Aorta (tissue), 5 donors: ENCODE measurements at regions not wholly inside any gene's neighbourhood (a gene's known extent, or its start where the extent isn't known, plus 50 kb on each side); places are given as distances from the start of the nearest gene placed in this dataset.
"Not testable (repeated sequence)": the region's sequence is repeated elsewhere in the genome, so short reads cannot be mapped to it uniquely, and the experiment has no call there.

Experiments
- ATAC-seq: fragments of 200-7000 bp; cut with Tn5 transposase; one replicate; pipeline ENCODE4 v1.9.1; 2022; ENCODE audit warnings: moderate library complexity; ENCODE audit not compliant: low FRiP score
- DNase-seq, 2 donors: peaks; one replicate each; pipeline ENCODE4 v3.0.0-alpha.2; 2020
- H3K27ac ChIP-seq, 2 donors: one replicate each; pipeline ENCODE4 v1.5.1; 2013; ENCODE audit warnings: low read length in 2 of 2, mild to moderate bottlenecking in 2 of 2, moderate library complexity in 2 of 2, control low read depth in 1 of 2, inconsistent platforms in 1 of 2, low read depth in 1 of 2
- H3K27me3 ChIP-seq, 2 donors: one replicate each; pipeline ENCODE4 v1.6.1; 2013; ENCODE audit warnings: control low read depth in 1 of 2, low read length in 1 of 2, mild to moderate bottlenecking in 1 of 2, moderate library complexity in 1 of 2; ENCODE audit not compliant: insufficient read depth in 2 of 2, control insufficient read depth in 1 of 2
- H3K36me3 ChIP-seq, 2 donors: one replicate each; pipeline ENCODE4 v1.6.1; 2013; ENCODE audit warnings: control low read depth in 1 of 2, low read length in 1 of 2, mild to moderate bottlenecking in 1 of 2; ENCODE audit not compliant: insufficient read depth in 2 of 2, control insufficient read depth in 1 of 2
- H3K4me1 ChIP-seq, 2 donors: one replicate each; pipeline ENCODE4 v1.6.1; 2013; ENCODE audit warnings: low read length in 2 of 2, control low read depth in 1 of 2, mild to moderate bottlenecking in 1 of 2, moderate library complexity in 1 of 2; ENCODE audit not compliant: insufficient read depth in 2 of 2, control insufficient read depth in 1 of 2
- H3K4me3 ChIP-seq, 2 donors: one replicate each; pipeline ENCODE4 v1.5.1; 2013; ENCODE audit warnings: low read length in 2 of 2, control low read depth in 1 of 2, mild to moderate bottlenecking in 1 of 2
- H3K9me3 ChIP-seq: one replicate; pipeline ENCODE4 v1.6.1; 2013; ENCODE audit warnings: mild to moderate bottlenecking, low read length; ENCODE audit not compliant: control insufficient read depth
- WGBS, 2 donors: extraction: QIAGEN DNeasy Blood & Tissue Kit; methylation state at CpG; one replicate each; pipeline ENCODE4 v1.1.7; 2013; 5-methylcytosine and 5-hydroxymethylcytosine counted together
- intact Hi-C, 2 donors: fragments of 100-400 bp; cut with DNase I; formaldehyde crosslinking; loops; one replicate each; pipeline versions ENCODE4 v1.14.2 to v1.15.0; 2022
- donor health status: healthy with polysubstance abuse.
- donor health status: Bipolar disorder and iron deficiency.
- donor health status: DM: no; HTN: no; CAD: no.
- donor health status: DM: no; HTN: no; CAD: no.
- donor health status: DM: yes; HTN: yes; CAD: no.

- no peak overlapping the region for H3K4me3 ChIP-seq
- no peaks in the 10 kb centered on the region for H3K36me3 ChIP-seq
- no peaks in the 10 kb centered on the region for H3K4me1 ChIP-seq
- DNase-seq = no peak
- no peak overlapping the region for H3K27ac ChIP-seq
- intact Hi-C loops = no loop called here
- no peaks in the 10 kb centered on the region for H3K27me3 ChIP-seq
- H3K9me3 ChIP-seq = no peaks in the 10 kb centered on the region
- ATAC-seq = no peak
- WGBS, 2 donors = 86 to 87% methylated on average over 5 of the region's 5 CpGs
Measured at GRCh38 chr6:144624246-144624645, 339.1 kb downstream of the UTRN start.

GRCh38 chr6:144624716-144625115 lies 339.6 kb downstream of the UTRN start:
- intact Hi-C loops = no loop called here
- WGBS, 2 donors = 80 to 85% methylated on average over 4 of the region's 4 CpGs
- H3K27ac ChIP-seq = no peak overlapping the region

DNA sequence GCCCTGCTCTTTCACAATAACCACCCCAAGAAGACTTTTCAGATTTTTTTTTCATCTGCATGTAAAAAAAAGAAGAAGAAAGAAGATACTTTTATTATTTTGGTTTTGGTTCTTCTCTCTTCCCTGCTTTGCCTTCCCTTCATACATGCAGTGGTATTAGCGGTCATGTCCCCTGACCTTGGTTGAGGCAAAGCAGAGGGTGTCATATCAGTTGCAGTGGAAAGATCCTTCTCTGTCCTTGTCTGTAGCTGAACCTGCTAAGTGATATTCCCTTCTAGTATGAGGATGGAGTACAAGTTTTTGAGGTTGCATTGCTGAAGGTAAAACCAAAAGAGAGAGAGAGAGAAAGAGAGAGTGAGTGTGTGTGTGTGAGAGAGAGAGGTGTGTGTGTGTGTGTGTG lies 345.7 kb downstream of the UTRN start:
- Histone ChIP-seq H3K36me3 (no peaks in the 10 kb centered on the region), H3K4me1 (no peaks in the 10 kb centered on the region), H3K9me3 (no peaks in the 10 kb centered on the region), H3K27me3 (no peaks in the 10 kb centered on the region), H3K4me3 (no peak overlapping the region), H3K27ac (no peak overlapping the region)
- no peak for DNase-seq
- ATAC-seq = no peak
- 97 to 100% methylated on average over 1 of the region's 1 CpG for WGBS, 2 donors
- intact Hi-C loops = no loop called here

More at GRCh38 chr6:144624716-144625115, 339.6 kb downstream of the UTRN start:
- DNase-seq (no peak), ATAC-seq (no peak)
- H3K4me1 ChIP-seq = no peaks in the 10 kb centered on the region
- H3K4me3 ChIP-seq = no peak overlapping the region
- no peaks in the 10 kb centered on the region for H3K9me3 ChIP-seq
- H3K36me3 ChIP-seq = no peaks in the 10 kb centered on the region
- H3K27me3 ChIP-seq = no peaks in the 10 kb centered on the region

GRCh38 chr6:144632266-144632665 lies 347.1 kb downstream of the UTRN start:
- intact Hi-C loops = no loop called here
- WGBS, 2 donors = 77 to 84% methylated on average over 3 of the region's 3 CpGs
- H3K27ac ChIP-seq = no peak overlapping the region
- DNase-seq = no peak
- H3K4me1 ChIP-seq = no peaks in the 10 kb centered on the region
- no peaks in the 10 kb centered on the region for H3K36me3 ChIP-seq
- H3K27me3 ChIP-seq = no peaks in the 10 kb centered on the region
- H3K9me3 ChIP-seq = no peaks in the 10 kb centered on the region
- H3K4me3 ChIP-seq = no peak overlapping the region
- no peak for ATAC-seq

DNA sequence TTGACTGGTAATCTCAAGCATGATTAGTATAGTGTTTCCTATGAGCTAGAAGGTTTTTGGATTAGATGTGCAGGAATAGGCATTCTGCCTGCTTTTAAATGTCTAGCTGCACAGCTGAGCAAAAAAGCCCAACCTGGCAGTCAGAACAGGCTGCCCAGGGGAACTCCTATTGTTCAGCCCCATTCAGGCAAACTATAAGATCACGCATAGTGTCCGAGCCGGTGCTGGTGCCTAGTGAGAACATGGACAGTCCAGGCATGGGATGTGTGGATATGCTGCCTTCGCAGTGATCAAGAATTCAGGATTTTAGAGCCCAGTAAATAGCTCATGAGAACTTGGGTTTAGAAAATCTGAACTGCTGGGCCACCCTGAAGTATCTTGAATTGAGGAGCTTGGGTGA lies 348.8 kb downstream of the UTRN start:
- no peaks in the 10 kb centered on the region for H3K36me3 ChIP-seq
- no peak overlapping the region for H3K27ac ChIP-seq
- WGBS, 2 donors = 84 to 91% methylated on average over 4 of the region's 4 CpGs
- intact Hi-C loops = no loop called here
- H3K9me3 ChIP-seq = no peaks in the 10 kb centered on the region
- H3K4me1 ChIP-seq = no peaks in the 10 kb centered on the region
- H3K4me3 ChIP-seq = no peak overlapping the region
- no peaks in the 10 kb centered on the region for H3K27me3 ChIP-seq
- ATAC-seq (no peak), DNase-seq (no peak)

DNA sequence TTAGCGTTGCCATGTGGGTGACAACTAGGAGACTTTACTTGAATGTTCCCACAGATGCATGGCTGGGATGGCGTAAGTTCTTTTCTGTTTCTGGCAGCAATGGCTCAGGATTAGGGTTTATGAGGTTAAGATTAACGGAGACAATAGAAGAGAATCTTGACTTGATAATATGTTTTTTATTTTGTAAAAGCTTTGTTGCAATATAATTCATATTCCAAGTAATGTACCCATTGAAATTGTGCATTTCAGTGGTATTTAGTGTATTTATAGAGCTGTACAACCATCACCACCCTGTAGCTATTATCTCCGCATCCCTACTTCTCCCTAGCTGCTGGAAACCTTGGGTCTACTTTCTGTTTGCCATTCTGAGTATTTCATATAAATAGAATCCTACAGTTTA lies 349.2 kb downstream of the UTRN start:
- no peaks in the 10 kb centered on the region for H3K36me3 ChIP-seq
- no peaks in the 10 kb centered on the region for H3K9me3 ChIP-seq
- 94 to 98% methylated on average over 4 of the region's 4 CpGs for WGBS, 2 donors
- no peak for DNase-seq
- H3K27me3 ChIP-seq = no peaks in the 10 kb centered on the region
- H3K4me3 ChIP-seq = no peak overlapping the region
- intact Hi-C loops = no loop called here
- no peaks in the 10 kb centered on the region for H3K4me1 ChIP-seq
- no peak overlapping the region for H3K27ac ChIP-seq
- no peak for ATAC-seq

GRCh38 chr6:144635051-144635450 lies 349.9 kb downstream of the UTRN start:
- Histone ChIP-seq H3K4me3 (no peak overlapping the region), H3K36me3 (no peaks in the 10 kb centered on the region), H3K27me3 (no peaks in the 10 kb centered on the region), H3K9me3 (no peaks in the 10 kb centered on the region), H3K4me1 (no peaks in the 10 kb centered on the region), H3K27ac (no peak overlapping the region)
- intact Hi-C loops = no loop called here
- 97 to 100% methylated on average over 3 of the region's 3 CpGs for WGBS, 2 donors
- ATAC-seq (no peak), DNase-seq (no peak)

GRCh38 chr6:144636025-144636424 lies 350.9 kb downstream of the UTRN start:
- H3K4me1 ChIP-seq, H3K9me3 ChIP-seq, H3K27me3 ChIP-seq, H3K4me3 ChIP-seq, H3K36me3 ChIP-seq, ATAC-seq, H3K27ac ChIP-seq, DNase-seq, intact Hi-C loops: not testable (repeated sequence)
- WGBS, 2 donors = 98 to 100% methylated on average over 3 of the region's 3 CpGs

DNA sequence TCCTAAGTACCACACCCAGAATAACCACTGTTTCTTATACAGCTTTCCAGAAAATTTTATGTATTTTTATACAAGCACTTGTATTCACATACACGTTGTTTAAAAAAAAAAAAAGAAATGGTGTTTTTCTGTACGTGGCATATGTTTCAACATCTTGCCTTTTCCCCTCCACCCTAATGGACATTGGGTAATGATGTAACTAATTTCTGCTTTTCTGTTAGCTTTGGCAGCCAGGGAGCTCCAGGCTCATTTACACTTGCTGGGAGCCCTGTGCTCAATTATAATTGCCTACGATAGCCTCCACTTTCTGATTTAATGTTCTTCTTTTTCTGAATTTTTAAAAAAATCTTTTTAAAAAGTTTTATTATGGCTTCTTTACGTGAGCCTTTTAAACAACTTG lies 352.4 kb downstream of the UTRN start:
- intact Hi-C loops = no loop called here
- ATAC-seq (no peak), DNase-seq (no peak)
- 62 to 70% methylated on average over 4 of the region's 4 CpGs for WGBS, 2 donors
- H3K36me3 ChIP-seq = no peaks in the 10 kb centered on the region
- H3K9me3 ChIP-seq = no peaks in the 10 kb centered on the region
- no peaks in the 10 kb centered on the region for H3K4me1 ChIP-seq
- H3K27me3 ChIP-seq = no peaks in the 10 kb centered on the region
- H3K4me3 ChIP-seq = no peak overlapping the region
- no peak overlapping the region for H3K27ac ChIP-seq
